HG02970 (cell line): ENCODE measurements at regions not wholly inside any gene's neighbourhood (a gene's known extent, or its start where the extent isn't known, plus 50 kb on each side); places are given as distances from the start of the nearest gene placed in this dataset.

Experiments
- ATAC-seq: cut with Tn5 transposase; IDR thresholded peaks from one replicate; pipeline ENCODE4 v1.9.1; 2021; ENCODE audit warnings: mild to moderate bottlenecking, moderate library complexity, moderate number of reproducible peaks; ENCODE audit not compliant: unreplicated experiment, low FRiP score

DNA sequence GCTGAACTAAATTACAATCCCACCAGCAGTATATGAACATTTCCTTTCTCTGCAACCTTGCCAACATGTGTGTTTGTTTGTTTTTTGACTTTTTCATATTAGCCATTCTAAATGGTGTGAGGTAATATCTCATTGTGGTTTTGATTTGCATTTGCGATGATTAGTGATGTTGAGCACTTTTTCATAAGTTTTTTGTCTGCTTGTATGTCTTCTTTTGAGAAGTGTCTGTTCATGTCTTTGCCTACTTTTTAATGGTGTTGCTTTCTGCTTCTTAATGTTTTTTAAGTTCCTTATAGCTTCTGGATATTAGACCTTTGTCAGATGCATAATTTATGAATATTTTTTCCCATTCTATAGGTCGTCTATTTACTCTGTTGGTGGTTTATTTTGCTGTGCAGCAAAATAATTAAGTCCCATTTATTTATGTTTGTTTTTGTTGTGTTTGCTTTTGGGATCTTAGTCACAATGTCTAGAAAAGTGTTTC, 1262.9 kb downstream of the FSCB start:
- ATAC-seq, result no peak

DNA sequence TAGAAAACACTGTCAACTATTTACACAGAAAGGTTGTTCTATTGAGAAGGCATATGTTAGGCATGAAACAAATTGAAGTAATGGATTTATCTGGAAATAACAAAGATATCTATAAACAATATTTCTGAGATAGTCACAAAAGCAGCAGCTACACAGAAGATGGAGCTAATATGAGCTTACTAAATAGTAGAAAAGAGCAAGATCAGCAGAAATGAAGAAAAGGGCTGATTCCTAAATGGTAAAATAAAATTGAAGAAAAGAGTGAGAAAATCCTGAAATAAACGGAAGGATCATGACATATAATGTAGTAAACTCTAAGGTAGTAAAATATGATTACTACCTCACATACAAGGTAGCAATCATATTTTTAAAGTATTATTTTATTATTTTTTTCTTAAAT, 1263.9 kb downstream of the FSCB start:
- ATAC-seq, result no peak

DNA sequence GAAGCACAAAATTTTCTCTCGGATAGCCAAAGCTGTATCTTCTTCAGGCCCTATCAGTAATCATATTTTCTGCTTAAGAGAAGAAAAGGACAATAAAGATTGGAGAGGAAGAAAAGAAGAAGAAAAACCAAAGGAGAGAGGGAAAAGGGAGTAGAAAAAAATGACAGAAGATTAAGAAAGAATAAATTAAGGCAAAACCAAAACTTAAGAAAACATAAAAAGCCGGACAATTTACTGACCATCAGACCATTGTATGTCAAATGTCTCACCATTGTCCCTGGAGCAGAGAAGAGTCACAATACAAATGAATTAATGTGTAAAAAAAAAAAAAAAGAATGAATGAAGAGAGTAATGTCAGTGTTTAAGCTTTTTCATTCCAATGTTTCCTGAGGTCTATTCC, 1274.8 kb downstream of the FSCB start:
- ATAC-seq, result no peak

DNA sequence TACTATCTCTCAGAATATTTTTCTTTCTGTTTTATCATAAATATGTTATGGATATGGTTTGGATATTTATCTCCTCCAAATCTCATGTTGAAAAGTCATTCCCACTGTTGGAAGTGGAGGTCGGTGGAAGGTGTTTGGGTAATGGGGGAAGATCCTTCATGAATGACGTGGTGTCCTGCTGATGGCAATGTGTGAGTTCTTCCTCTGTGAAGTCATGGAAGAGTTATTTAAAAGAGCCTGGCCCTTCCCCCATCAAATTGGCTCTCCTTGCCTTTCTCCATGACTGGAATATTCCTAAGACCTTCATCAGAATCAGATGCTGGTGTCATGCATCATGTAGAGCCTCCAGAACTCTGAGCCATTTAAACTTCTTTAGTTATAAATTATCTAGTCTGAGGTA, 1291.6 kb downstream of the FSCB start:
- ATAC-seq, result no peak

DNA sequence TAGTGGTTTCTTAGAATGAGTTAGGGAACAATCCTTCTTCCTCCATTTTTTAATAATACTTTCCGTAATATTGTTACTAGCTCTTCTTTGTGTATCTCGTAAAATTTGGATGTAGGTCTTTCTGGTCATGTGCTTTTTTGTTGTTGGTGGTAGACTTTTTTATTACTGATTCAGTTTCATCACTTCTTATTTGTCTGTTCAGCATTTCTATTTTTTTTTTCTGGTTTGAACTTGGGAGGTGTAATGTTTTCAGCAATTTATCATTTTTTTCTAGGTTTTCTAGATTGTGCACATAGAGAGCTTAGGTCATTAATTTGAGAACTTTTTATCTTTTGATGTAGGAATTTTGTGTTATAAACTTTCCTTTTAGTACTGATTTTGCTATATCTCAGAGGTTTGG, 1299.9 kb downstream of the FSCB start:
- ATAC-seq, result no peak

DNA sequence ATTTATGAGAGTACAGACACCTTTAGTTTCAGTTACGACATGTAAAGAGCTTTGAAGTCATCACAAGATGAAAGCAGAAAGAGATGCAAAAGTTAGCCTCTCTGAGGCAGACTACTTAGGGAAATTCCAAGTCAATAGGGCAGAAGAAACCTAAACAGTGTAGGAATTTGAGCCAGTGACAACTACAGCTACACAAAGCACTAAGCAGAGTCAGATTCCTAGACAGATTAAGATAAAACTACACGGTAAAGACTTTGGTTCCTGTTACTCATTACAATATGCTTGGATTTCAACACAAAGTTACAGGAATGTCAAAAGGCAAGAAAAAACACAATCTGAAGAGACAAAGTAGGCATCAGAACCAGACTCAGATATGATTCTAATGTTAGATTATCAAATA, 1302.3 kb downstream of the FSCB start:
- ATAC-seq, result no peak

DNA sequence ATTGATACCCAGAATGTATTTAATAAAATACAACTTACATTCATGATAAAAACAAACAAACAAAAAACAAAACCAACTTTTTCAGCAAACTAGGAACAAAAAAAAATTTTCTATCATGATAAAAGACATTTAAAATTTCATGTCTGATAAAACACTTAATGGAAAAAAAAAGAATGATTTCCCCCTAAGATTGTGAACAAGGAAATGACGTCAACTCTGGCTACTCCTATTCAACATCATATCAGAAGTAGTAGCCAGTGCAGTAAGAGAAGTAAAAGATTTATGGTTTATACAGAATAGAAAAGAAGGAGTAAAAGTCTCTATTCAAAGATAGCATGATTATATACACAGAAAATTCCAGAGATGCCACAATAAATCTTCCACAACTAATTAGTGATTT, 1306.6 kb downstream of the FSCB start:
- no peak for ATAC-seq

DNA sequence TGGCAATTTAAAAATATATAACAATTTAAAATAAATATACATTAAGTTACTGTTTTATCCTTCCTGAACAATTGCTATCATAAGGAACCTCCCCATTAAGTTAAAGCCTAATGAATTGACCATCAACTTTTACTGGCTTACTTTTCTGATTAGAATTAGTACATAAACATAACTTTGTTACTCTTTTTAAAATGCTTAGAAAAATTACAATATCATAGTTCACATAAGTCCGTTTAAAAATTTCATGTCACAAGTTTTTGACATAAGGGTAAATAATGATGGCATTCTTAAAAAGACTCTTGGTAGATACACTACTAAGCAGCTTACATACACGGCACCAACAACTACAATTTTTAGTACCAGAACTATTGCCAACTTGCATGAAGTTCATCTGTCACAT, 1308.6 kb downstream of the FSCB start:
- ATAC-seq, result no peak

DNA sequence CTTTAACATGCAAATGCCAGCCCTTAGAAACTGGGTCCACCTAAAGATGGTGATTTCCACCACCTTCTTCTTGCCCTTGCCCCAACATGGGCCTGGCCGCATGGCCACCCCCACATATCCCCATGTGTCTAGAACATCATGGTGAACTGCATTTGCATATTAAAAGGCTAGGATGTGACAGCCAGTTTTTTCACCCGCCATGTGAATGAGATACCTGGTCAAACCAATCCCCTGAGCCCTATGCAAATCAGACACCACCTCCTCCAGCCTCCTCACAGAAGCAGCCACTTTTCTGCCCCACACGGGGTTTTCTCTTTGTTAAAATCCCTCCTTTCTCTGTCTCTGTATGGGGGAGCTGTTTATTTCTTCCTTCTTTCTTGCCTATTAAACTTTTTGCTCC, 1322.5 kb downstream of the FSCB start:
- ATAC-seq, result no peak

DNA sequence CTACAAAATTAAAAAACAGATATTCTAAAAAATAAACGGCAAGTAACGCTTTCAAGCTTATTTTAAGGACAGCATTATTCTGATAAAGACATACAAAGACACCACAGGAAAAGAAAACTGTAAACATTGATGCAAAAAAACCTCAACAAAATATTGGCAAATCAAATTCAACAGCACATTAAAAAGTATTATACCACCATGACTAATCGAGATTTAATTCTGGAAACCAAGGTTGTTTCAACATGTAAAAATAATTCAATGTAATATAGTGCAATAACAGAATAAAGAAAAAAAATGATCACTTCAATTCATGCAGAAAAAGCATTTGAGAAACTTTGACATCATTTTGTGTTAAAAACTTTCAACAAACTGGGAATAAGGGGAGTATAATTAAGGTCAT, 1323.2 kb downstream of the FSCB start:
- ATAC-seq, result no peak

DNA sequence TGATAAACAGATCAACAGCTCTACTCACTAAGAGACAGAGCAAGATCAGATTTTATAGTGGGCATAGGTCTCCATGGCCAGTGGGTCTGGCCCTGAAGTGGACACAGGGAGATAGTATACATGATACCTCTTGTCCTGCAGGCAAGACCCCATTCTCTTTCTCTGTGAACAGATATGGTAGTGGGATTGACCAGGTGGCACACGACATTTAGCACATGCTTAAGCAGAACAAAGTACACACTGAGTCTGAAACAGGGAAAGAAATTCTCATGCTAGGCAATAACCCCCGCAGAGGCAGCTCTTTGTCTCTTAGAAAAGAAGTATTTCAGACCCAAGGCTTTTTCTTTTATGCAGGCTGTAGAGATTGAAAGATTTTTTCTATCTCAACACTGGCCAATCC, 1331.2 kb downstream of the FSCB start:
- no peak for ATAC-seq

DNA sequence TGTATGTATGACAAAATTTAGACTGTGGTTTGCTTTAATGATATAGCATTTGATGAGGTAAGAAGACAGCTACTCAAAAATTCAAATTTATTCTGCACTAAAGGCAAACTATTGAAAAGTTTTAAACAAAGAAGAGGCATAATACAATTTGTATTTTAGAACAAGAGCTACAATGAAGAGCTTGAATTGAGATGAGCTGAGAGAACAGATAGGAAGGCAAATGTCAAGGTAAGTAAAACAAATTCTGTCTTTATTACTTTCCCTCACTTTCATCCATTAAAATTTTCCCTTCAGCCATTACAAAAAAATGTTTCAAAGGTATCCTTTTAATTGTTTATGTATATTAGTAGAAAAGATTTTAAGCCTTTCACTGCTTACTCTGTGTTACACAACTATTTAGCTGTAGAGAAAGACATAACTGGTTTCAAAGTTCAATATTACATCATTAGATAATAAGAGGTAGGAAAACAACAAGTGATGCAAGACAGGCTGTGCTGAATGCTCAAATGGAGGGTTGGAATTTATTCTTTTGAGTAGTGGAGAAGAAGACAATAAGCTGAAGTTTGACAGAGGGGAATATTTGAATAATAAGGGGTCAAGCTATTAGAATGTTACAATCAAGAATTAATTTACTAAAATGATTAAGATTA, 1334.1 kb downstream of the FSCB start:
- ATAC-seq, result no peak

DNA sequence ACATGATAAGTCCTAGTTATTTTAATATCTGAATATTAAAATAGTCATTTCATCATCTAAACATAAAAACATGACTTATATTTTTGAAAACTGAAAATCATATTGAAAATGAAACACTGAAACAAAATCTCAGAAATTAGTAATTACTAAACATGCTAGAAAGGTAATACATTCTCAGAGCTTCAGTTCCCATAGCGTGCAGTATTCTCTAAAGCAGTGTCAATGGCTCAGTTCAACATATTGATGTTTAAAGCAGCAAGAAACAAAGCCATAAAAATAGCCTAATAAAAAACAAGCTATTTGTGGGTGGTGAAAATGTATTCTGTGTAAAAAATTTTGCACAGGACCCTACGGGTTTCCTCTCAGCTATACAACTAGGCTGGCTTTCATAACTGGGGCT, 1337.4 kb downstream of the FSCB start:
- no peak for ATAC-seq

DNA sequence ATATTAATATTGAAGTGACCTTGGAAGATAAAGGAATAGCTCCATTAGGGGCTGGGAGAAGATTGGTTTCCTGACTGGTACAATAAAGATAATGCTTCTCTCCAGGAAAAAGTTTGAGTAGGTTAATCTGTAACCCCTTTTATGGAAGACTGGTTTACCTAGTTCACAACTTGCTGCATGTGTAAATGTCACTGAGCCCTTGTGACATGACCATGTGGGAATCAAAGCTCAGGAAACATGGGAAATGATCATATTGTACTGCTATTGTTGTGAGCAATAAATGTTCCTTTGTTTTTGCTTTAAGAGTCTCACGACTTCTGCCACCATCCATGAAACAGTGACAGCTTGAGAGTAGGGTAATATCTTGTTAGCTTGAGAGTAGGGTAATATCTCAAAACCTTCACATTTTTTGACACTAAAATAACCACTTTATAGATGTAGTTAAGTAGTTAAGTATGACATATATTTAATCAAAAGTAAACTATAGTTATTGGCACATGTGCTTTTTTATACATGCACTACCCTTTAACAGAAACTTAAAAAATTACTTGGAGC, 1338.6 kb downstream of the FSCB start:
- no peak for ATAC-seq

DNA sequence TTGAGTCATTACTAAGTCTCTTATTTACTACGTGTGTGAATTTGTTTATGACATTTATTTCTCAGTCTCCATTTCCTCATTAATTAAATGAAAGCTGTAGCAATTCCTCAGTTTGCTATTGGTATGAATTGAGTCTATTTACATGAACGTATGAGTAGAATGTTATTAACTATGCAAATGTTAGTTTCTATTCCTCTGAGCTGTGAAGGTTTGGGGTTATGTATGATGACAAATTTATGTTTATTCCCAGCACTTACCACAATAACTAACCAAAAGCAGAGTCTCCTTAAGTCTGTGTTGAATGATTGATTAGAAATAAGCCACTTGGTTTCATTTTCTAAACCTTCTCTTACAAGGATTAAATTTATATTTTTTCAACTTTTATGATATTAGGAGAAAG, 1340.9 kb downstream of the FSCB start:
- no peak for ATAC-seq

DNA sequence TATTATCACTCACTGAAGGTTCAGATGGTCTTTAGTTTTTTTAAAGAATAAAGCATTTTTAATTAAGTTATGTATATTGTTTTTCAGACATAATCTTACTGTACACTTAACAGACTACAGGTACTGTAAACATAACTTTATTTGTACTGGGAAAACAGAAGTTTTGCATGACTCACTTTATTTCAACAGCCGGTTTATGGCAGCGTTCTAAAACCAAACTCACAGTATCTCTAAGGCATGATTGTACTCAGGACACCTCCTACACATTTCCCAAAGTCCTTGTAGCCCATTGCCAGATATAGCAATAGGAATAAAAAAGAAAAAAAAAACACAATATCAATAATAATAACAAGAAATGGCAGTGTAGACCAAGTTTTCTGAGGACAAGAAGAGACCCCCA, 1341.4 kb downstream of the FSCB start:
- no peak for ATAC-seq

DNA sequence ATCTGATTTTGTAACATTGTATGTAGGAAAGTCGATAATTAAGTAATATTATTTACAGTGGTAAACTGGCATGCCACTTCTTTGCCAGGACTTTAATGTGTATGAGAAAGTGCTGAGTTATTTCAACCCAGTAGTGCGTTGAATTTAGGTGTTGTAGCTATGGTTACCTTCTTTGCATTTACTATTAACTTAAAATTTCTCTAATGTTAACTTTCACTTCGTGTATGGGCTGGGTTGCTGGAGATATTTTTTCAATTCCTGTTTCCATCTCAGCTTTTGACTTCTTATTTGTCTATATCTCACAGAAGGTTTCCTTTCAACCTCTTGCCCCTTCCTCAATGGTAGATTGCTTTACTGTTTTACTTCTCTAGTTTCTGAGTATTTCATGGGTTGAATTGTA, 1345.6 kb downstream of the FSCB start:
- no peak for ATAC-seq

DNA sequence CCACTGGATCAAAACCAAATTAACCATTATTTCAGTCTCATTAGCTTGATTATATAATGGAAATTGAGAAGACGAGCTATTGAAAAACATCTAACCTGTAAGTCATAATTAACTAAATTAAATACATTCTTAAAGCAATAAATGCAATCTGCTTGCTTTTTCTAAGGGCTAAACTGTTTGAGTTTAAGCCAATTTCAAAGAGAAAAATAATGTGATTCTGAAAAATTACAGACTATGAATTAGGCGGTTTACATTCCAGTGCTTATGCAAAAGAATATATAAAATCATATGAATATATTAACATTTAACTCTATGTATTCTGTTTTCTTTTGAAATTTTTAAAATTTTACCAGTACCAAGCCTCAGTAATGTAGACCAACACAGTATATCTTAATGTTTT, 1349.4 kb downstream of the FSCB start:
- no peak for ATAC-seq

DNA sequence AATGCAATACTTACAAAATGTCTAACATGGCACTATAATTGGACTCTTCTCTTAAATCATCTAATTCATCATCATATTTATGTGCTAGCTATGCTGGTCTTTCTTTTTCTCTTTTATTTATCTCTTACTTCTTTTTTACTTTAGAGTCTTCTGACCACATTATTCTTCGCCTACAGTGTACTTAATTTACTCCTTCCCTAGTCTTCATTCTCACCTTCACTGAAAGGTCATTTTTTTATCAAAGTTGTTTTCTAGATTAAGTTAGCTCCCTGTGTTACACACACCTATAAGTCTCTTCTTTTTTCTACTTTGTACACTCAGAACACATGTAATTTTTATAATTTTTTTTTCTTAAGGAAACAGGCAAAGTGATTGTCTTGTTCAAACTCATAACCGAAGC, 1351.2 kb downstream of the FSCB start:
- no peak for ATAC-seq

DNA sequence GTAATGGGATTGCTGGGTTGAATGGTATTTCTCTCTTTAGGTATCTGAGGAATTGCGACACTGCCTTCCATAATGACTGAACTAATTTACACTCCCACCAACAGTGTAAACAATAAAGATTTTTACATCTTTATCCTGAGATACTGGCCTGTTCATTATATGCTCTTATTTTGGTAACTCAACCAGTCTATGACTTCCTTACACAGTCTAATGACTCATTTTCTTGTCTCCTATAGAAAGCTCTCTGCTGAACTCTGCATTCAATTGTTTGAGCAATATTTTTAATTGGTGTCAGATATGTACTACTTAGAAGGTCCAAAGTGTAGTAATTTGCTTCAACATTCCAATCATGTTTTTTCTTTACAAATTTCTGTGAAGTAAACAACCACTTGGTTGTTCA, 1351.8 kb downstream of the FSCB start:
- no peak for ATAC-seq

DNA sequence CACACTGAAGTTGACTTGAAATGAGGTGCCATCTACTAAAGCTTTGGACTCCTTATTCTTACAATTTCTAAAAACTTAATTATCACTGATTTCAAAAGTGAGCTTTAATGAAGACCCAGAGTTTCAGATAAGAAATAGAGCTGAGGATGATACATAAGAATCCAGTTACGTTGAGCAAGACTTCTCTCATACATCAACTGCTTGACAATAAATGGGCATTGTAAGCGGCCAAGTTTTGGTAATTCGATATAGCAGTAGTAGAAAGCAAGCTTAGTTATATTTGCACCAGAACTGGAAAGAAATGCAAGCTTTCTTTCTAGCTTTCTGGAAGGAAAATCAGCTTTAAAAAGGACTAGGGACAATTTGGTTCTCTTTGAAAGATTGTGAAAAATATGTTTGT, 1359.6 kb downstream of the FSCB start:
- no peak for ATAC-seq

DNA sequence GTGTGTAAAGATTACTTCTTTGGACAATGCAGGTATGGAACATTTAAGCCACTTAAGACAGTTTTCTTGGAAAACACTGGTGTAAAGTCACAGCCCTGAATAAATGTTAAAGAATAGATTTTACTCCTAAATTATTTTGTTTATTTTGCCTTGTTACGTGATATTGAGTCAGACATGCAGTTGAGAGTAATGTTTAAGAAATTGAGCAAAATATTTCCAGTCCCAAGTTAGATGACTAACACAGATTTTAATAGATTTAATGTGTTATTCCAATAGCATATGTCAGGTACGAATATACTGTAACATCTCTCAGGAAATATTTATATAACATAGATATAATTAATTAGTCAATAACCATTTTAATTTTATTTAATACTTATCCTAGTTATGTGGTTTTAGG, 1361.7 kb downstream of the FSCB start:
- no peak for ATAC-seq

DNA sequence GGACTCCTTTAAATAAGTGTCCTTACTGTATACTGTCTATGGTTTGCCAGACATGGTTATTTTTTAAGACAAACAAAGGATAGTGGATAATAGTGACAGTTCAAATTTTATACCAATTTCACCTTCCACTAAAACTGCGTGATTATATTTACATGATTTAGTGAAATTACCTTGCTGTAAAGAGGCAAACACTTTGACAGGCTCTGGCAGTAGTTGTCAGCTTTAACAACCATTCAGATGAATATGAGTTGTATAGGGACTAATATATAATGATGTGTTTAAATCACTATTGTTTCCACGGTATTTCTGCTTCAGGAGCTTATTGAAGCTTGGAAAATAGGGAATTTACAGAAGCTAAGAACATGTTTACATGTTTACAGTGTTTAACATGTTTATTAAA, 1364.0 kb downstream of the FSCB start:
- ATAC-seq, result no peak
